HCT116 (cell line): ENCODE measurements at regions not wholly inside any gene's neighbourhood (a gene's known extent, or its start where the extent isn't known, plus 50 kb on each side); places are given as distances from the start of the nearest gene placed in this dataset.

Source experiments
- FOSL1 ChIP-seq: IDR thresholded peaks from 2 replicates; pipeline ENCODE4 v1.6.1; 2012; ENCODE audit warnings: low read depth
- POLR2AphosphoS5 ChIP-seq: IDR thresholded peaks from 2 replicates; pipeline ENCODE4 v1.6.1; 2011; ENCODE audit warnings: mild to moderate bottlenecking, low read depth, low read length, moderate library complexity
- RAD21 ChIP-seq: IDR thresholded peaks from 2 replicates; pipeline ENCODE4 v1.6.1; 2012; ENCODE audit warnings: low read depth, mild to moderate bottlenecking
- ZBTB33 ChIP-seq: IDR thresholded peaks from 2 replicates; pipeline ENCODE4 v1.6.1; 2011; ENCODE audit warnings: mild to moderate bottlenecking, low read length, moderate library complexity; ENCODE audit not compliant: insufficient replicate concordance; ENCODE audit errors: extremely low read depth
- ZNF274 ChIP-seq: fragments of 200-500 bp; sonication (Bioruptor generic); IDR thresholded peaks from 2 replicates; pipeline ENCODE4 v1.6.1; 2014; ENCODE audit warnings: mild to moderate bottlenecking, low read depth, low read length, inconsistent platforms
- TF ChIP-seq, protein P1 (sequence below), 3 experiments: fragments of 200-600 bp in 1 of 3; sonication (generic) in 1 of 3; IDR thresholded peaks in 2 of 3; conservative IDR thresholded peaks in 1 of 3; 2 replicates each; pipeline ENCODE4 v1.5.1; 2012 to 2017; ENCODE audit warnings: low read depth in 2 of 3, low read length in 2 of 3, antibody characterized with exemption in 1 of 3, borderline replicate concordance in 1 of 3, control low read depth in 1 of 3, mild to moderate bottlenecking in 1 of 3, mixed read lengths in 1 of 3, mixed run types in 1 of 3, moderate library complexity in 1 of 3; ENCODE audit not compliant: insufficient read depth in 1 of 3

DNA sequence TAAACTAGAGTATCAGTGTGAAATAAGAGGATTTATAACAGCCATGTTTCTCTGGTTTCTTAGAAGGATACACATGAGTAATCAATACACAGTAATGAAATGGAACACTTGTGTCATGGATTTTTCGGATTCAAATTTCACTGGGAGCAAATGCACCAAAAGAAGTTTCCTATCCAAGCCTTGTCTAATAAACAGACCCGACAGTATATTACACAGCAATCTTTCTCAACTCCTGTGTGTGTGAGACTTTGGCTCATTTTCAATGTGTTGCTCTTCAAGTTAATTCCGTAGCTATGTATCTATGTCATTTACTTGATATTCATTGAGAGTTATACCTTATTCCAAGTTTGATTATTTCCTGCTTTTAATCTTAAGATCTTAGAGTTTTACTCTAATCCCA lies 930.2 kb downstream of the MAT2B start:
- no peak for TF ChIP-seq FOSL1
- TF ChIP-seq, protein P1, sequence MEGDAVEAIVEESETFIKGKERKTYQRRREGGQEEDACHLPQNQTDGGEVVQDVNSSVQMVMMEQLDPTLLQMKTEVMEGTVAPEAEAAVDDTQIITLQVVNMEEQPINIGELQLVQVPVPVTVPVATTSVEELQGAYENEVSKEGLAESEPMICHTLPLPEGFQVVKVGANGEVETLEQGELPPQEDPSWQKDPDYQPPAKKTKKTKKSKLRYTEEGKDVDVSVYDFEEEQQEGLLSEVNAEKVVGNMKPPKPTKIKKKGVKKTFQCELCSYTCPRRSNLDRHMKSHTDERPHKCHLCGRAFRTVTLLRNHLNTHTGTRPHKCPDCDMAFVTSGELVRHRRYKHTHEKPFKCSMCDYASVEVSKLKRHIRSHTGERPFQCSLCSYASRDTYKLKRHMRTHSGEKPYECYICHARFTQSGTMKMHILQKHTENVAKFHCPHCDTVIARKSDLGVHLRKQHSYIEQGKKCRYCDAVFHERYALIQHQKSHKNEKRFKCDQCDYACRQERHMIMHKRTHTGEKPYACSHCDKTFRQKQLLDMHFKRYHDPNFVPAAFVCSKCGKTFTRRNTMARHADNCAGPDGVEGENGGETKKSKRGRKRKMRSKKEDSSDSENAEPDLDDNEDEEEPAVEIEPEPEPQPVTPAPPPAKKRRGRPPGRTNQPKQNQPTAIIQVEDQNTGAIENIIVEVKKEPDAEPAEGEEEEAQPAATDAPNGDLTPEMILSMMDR (IDR thresholded peaks at IDR 0.05 in 2 of 3, conservative IDR thresholded peaks at IDR 0.05 in 1 of 3; ENCODE audit: borderline replicate concordance in 1 of 3, insufficient read depth in 1 of 3, low read depth in 2 of 3, low read length in 2 of 3): no peak
- no peak for TF ChIP-seq ZBTB33
- no peak for TF ChIP-seq RAD21
- no peak for TF ChIP-seq POLR2AphosphoS5
- no peak for TF ChIP-seq ZNF274
